IMR-90 (cell line): ENCODE measurements at regions not wholly inside any gene's neighbourhood (a gene's known extent, or its start where the extent isn't known, plus 50 kb on each side); places are given as distances from the start of the nearest gene placed in this dataset.

Source experiments
- ATAC-seq: fragments of 200-7000 bp; cut with Tn5 transposase; 2 replicates; pipeline ENCODE4 v1.9.1; 2020; ENCODE audit warnings: low read depth, mild to moderate bottlenecking, moderate library complexity
- BruUV-seq: library from RNA; stranded (reverse); fragments of 400-500 nt; replicated peaks from 2 replicates; lab custom pipeline; 2021; lab: Mats Ljungman, UMichigan
- CTCF ChIA-PET: fragments of 300-600 bp; formaldehyde crosslinking; extraction: SDS; loops from one replicate; lab custom pipeline; 2021; ENCODE audit warnings: antibody characterized with exemption; lab: Yijun Ruan, JAX
- POLR2A ChIA-PET: fragments of 300-600 bp; sonication (Branson Sonifier 250); formaldehyde crosslinking; loops from one replicate; lab custom pipeline; 2022; ENCODE audit warnings: antibody characterized with exemption; ENCODE audit not compliant: unreplicated experiment; lab: Charles Lee
- DNase-seq: peaks from one replicate; pipeline ENCODE4 v3.0.0; 2013
- H2AFZ ChIP-seq: replicated peaks from 2 replicates; pipeline ENCODE3; 2013; ENCODE audit warnings: low read length, mild to moderate bottlenecking; ENCODE audit not compliant: poor library complexity
- H2AK5ac ChIP-seq: 2 replicates; pipeline ENCODE4 v1.6.1; 2013; ENCODE audit warnings: low read depth, low read length, inconsistent platforms
- H2AK9ac ChIP-seq: replicated peaks from 2 replicates; pipeline ENCODE3; 2013; ENCODE audit warnings: mild to moderate bottlenecking, low read depth, low read length, moderate library complexity; ENCODE audit not compliant: poor library complexity
- H2BK120ac ChIP-seq: 2 replicates; pipeline ENCODE4 v1.6.1; 2013; ENCODE audit warnings: low read depth, low read length, inconsistent platforms
- H2BK15ac ChIP-seq: 3 replicates; pipeline ENCODE4 v1.6.1; 2013; ENCODE audit warnings: low read depth, low read length, inconsistent platforms
- H2BK20ac ChIP-seq: 2 replicates; pipeline ENCODE4 v1.6.1; 2013; ENCODE audit warnings: low read depth, mild to moderate bottlenecking, inconsistent platforms, low read length, moderate library complexity
- H2BK5ac ChIP-seq: 2 replicates; pipeline ENCODE4 v1.6.1; 2013; ENCODE audit warnings: mild to moderate bottlenecking, low read depth, low read length, inconsistent platforms; ENCODE audit not compliant: poor library complexity, severe bottlenecking
- H3K14ac ChIP-seq: replicated peaks from 2 replicates; pipeline ENCODE4 v1.6.1; 2013; ENCODE audit warnings: low read depth, low read length, inconsistent platforms
- H3K18ac ChIP-seq: 2 replicates; pipeline ENCODE4 v1.6.1; 2013; ENCODE audit warnings: low read depth, low read length, control low read depth
- H3K23ac ChIP-seq: 2 replicates; pipeline ENCODE4 v1.6.1; 2013; ENCODE audit warnings: low read depth, low read length, inconsistent platforms
- H3K27ac ChIP-seq: 2 replicates; pipeline ENCODE4 v1.5.1; 2013; ENCODE audit warnings: mild to moderate bottlenecking, control low read depth, low read length; ENCODE audit not compliant: insufficient read depth
- H3K27me3 ChIP-seq: 2 replicates; pipeline ENCODE4 v1.6.1; 2013; ENCODE audit warnings: low read length; ENCODE audit not compliant: control insufficient read depth, insufficient read depth
- H3K36me3 ChIP-seq: 2 replicates; pipeline ENCODE4 v1.6.1; 2013; ENCODE audit warnings: low read length, mixed read lengths; ENCODE audit not compliant: control insufficient read depth, insufficient read depth
- H3K4ac ChIP-seq: 2 replicates; pipeline ENCODE4 v1.6.1; 2013; ENCODE audit warnings: low read depth, low read length, inconsistent platforms
- H3K4me1 ChIP-seq: 2 replicates; pipeline ENCODE4 v1.6.1; 2013; ENCODE audit warnings: low read length, mixed read lengths; ENCODE audit not compliant: control insufficient read depth, insufficient read depth
- H3K4me2 ChIP-seq: 2 replicates; pipeline ENCODE4 v1.6.1; 2013; ENCODE audit warnings: low read depth, mild to moderate bottlenecking, control low read depth, low read length, moderate library complexity
- H3K4me3 ChIP-seq: 2 replicates; pipeline ENCODE4 v1.5.1; 2013; ENCODE audit warnings: low read depth, mild to moderate bottlenecking, control low read depth, low read length, moderate library complexity; ENCODE audit not compliant: insufficient read depth
- H3K56ac ChIP-seq: 2 replicates; pipeline ENCODE4 v1.6.1; 2013; ENCODE audit warnings: low read length, inconsistent platforms; ENCODE audit not compliant: insufficient read depth; ENCODE audit errors: extremely low read depth
- H3K79me1 ChIP-seq, 2 experiments: 2 replicates each; pipeline ENCODE4 v1.6.1; 2013; ENCODE audit warnings: low read length in 2 of 2, inconsistent platforms in 1 of 2, low read depth in 1 of 2
- H3K9ac ChIP-seq: 2 replicates; pipeline ENCODE4 v1.6.1; 2013; ENCODE audit warnings: low read depth, low read length, control low read depth
- H3K9me1 ChIP-seq: 2 replicates; pipeline ENCODE4 v1.6.1; 2013; ENCODE audit warnings: low read length, inconsistent platforms; ENCODE audit not compliant: insufficient read depth
- H3K9me3 ChIP-seq: 2 replicates; pipeline ENCODE4 v1.6.1; 2013; ENCODE audit warnings: low read length; ENCODE audit not compliant: control insufficient read depth, insufficient read depth
- H4K20me1 ChIP-seq: 2 replicates; pipeline ENCODE4 v1.6.1; 2013; ENCODE audit warnings: low read length, inconsistent platforms; ENCODE audit not compliant: insufficient read depth
- H4K5ac ChIP-seq: 2 replicates; pipeline ENCODE4 v1.6.1; 2013; ENCODE audit warnings: mild to moderate bottlenecking, low read depth, low read length, control low read depth
- H4K8ac ChIP-seq, 2 experiments: 2 replicates each; pipeline ENCODE4 v1.6.1; 2013; ENCODE audit warnings: low read depth in 2 of 2, low read length in 2 of 2, control low read depth in 1 of 2, inconsistent platforms in 1 of 2
- H4K91ac ChIP-seq: 2 replicates; pipeline ENCODE4 v1.6.1; 2013; ENCODE audit warnings: low read depth, low read length, inconsistent platforms; ENCODE audit not compliant: insufficient read depth
- BHLHE40 ChIP-seq: fragments of 150-350 bp; IDR thresholded peaks from 2 replicates; pipeline ENCODE4 v1.6.1; 2016; ENCODE audit warnings: mild to moderate bottlenecking, low read depth, low read length
- CTCF ChIP-seq: conservative IDR thresholded peaks from 2 replicates; pipeline ENCODE4 v1.5.1; 2012; ENCODE audit warnings: mild to moderate bottlenecking, low read depth, low read length, improper control_type of control experiment
- ELK1 ChIP-seq: fragments of 150-350 bp; IDR thresholded peaks from 2 replicates; pipeline ENCODE4 v1.6.1; 2016; ENCODE audit warnings: low read depth, mild to moderate bottlenecking, low read length, moderate library complexity, borderline replicate concordance
- MXI1 ChIP-seq: IDR thresholded peaks from 2 replicates; pipeline ENCODE4 v1.6.1; 2012; ENCODE audit warnings: low read depth, mild to moderate bottlenecking, low read length, moderate library complexity, borderline replicate concordance
- NFE2L2 ChIP-seq: fragments of 150-350 bp; IDR thresholded peaks from 2 replicates; pipeline ENCODE4 v1.6.1; 2016; ENCODE audit warnings: low read depth, mild to moderate bottlenecking, low read length
- RCOR1 ChIP-seq: IDR thresholded peaks from 2 replicates; pipeline ENCODE4 v1.6.1; 2012; ENCODE audit warnings: mild to moderate bottlenecking, low read length, improper control_type of control experiment; ENCODE audit not compliant: insufficient replicate concordance
- RFX5 ChIP-seq: IDR thresholded peaks from 2 replicates; pipeline ENCODE4 v1.8.0; 2012; ENCODE audit warnings: low read depth, mild to moderate bottlenecking, low read length, moderate library complexity
- whole genome bisulfite sequencing, 2 experiments: methylation state at CpG; one replicate each; pipeline versions ENCODE4 v1.1.5 to v1.1.7; 2013; ENCODE audit warnings: missing lambda C conversion rate in 2 of 2; ENCODE audit not compliant: insufficient read length in 1 of 2; ENCODE audit errors: extremely low coverage in 2 of 2; 5-methylcytosine and 5-hydroxymethylcytosine counted together
- dilution Hi-C: fragments of 300-500 bp; cut with HindIII; formaldehyde crosslinking; loops from one replicate; pipeline ENCODE4 v1.14.3; 2018; ENCODE audit warnings: low sequenced_read_pairs; ENCODE audit not compliant: unreplicated experiment
- in situ Hi-C: fragments of 300-500 bp; cut with MboI; formaldehyde crosslinking; loops from 3 replicates; pipeline ENCODE4 v1.14.3; 2019; ENCODE audit warnings: low sequenced_read_pairs, inconsistent platforms, mixed read lengths
- intact Hi-C: fragments of 100-400 bp; cut with micrococcal nuclease; formaldehyde crosslinking; loops from 2 replicates; pipeline ENCODE4 v1.10.0; 2022

GRCh38 chr7:8371742-8372141 lies 61.7 kb upstream of the NXPH1 start:
- dilution Hi-C loops (no loop called here), intact Hi-C loops (no loop called here), in situ Hi-C loops (no loop called here)
- Histone ChIP-seq H3K56ac (no peak overlapping the region), H4K8ac (no peak overlapping the region), H3K4me2 (no peak overlapping the region), H2BK20ac (no peak overlapping the region), H3K18ac (no peak overlapping the region), H4K20me1 (no peaks in the 10 kb centered on the region), H2AFZ (no peak overlapping the region), H2AK9ac (no peak overlapping the region), H3K36me3 (no peaks in the 10 kb centered on the region), H2AK5ac (no peak overlapping the region), H3K79me1 (no peaks in the 10 kb centered on the region), H4K91ac (no peak overlapping the region), H3K4me3 (no peak overlapping the region), H3K23ac (no peak overlapping the region), H3K9ac (no peak overlapping the region), H3K4ac (no peak overlapping the region), H3K9me3 (peaks cover 12% of the 10 kb centered on the region), H3K27me3 (no peaks in the 10 kb centered on the region), H2BK5ac (no peak overlapping the region), H4K5ac (no peak overlapping the region), H3K14ac (no peak overlapping the region), H3K4me1 (no peaks in the 10 kb centered on the region), H2BK15ac (no peak overlapping the region), H2BK120ac (no peak overlapping the region), H3K9me1 (no peaks in the 10 kb centered on the region), H3K27ac (no peak overlapping the region)
- ChIA-PET POLR2A (no interaction called here), CTCF (no interaction called here)
- no CpG with 5 or more reads among the region's 2 CpGs for WGBS, 2 experiments
- BruUV-seq, result no TSS peak
- ATAC-seq (no peak), DNase-seq (no peak)
- no peak for TF ChIP-seq RCOR1
- TF ChIP-seq BHLHE40, result no peak
- no peak for TF ChIP-seq MXI1
- no peak for TF ChIP-seq ELK1
- TF ChIP-seq CTCF, result no peak
- TF ChIP-seq RFX5, result no peak
- no peak for TF ChIP-seq NFE2L2
